Tibial nerve (tissue), 4 donors: ENCODE measurements at regions not wholly inside any gene's neighbourhood (a gene's known extent, or its start where the extent isn't known, plus 50 kb on each side); places are given as distances from the start of the nearest gene placed in this dataset.

Experiments used
- DNase-seq, 2 donors: peaks; one replicate each; pipeline ENCODE4 v3.0.0-alpha.2; 2019; ENCODE audit warnings: low spot score in 2 of 2
- H3K27ac ChIP-seq, 4 donors: fragments of 200-600 bp; sonication (generic) in 3 of 4; one replicate each; pipeline ENCODE4 v1.5.1; 2017 to 2019; ENCODE audit warnings: mild to moderate bottlenecking in 1 of 4
- H3K27me3 ChIP-seq, 2 donors: fragments of 200-600 bp; sonication (generic) in 1 of 2; one replicate each; pipeline versions ENCODE4 v1.5.1 to v1.6.0; 2017 to 2019
- H3K36me3 ChIP-seq, 3 donors: fragments of 200-600 bp; sonication (generic); one replicate each; pipeline ENCODE4 v1.5.1; 2018 to 2019
- H3K4me1 ChIP-seq, 4 donors: fragments of 200-600 bp; sonication (generic) in 3 of 4; one replicate each; pipeline ENCODE4 v1.5.1; 2017 to 2019
- H3K4me3 ChIP-seq, 4 donors: fragments of 200-600 bp; sonication (generic) in 3 of 4; one replicate each; pipeline ENCODE4 v1.5.1; 2017 to 2019; ENCODE audit warnings: mild to moderate bottlenecking in 1 of 4, moderate library complexity in 1 of 4
- H3K9me3 ChIP-seq, 4 donors: fragments of 200-600 bp; sonication (generic) in 3 of 4; one replicate each; pipeline ENCODE4 v1.5.1; 2017 to 2019
- CTCF ChIP-seq, 5 experiments: fragments of 200-600 bp in 3 of 5; fragments of 450-650 bp in 2 of 5; sonication (generic) in 3 of 5; IDR thresholded peaks; one replicate each; pipeline ENCODE4 v1.5.1; 2016 to 2019; ENCODE audit warnings: antibody characterized with exemption in 5 of 5, mild to moderate bottlenecking in 3 of 5, moderate library complexity in 2 of 5
- EP300 ChIP-seq, 2 donors: sonication (generic); formaldehyde crosslinking; IDR thresholded peaks; one replicate each; pipeline ENCODE4 v1.6.1; 2017; ENCODE audit warnings: antibody characterized with exemption in 2 of 2, mild to moderate bottlenecking in 1 of 2
- POLR2A ChIP-seq, 2 donors: fragments of 450-650 bp; IDR thresholded peaks; one replicate each; pipeline ENCODE4 v1.6.1; 2017; ENCODE audit warnings: antibody characterized with exemption in 2 of 2, mild to moderate bottlenecking in 2 of 2, moderate library complexity in 2 of 2
- WGBS, 2 donors: methylation state at CpG; one replicate each; pipeline ENCODE4 v1.1.5; 2018; 5-methylcytosine and 5-hydroxymethylcytosine counted together

GRCh38 chr3:163821841-163822240 lies 1256.5 kb downstream of the SI start:
- H3K36me3 ChIP-seq = no peaks in the 10 kb centered on the region
- H3K27me3 ChIP-seq = no peaks in the 10 kb centered on the region
- H3K27ac ChIP-seq = no peak overlapping the region
- H3K4me3 ChIP-seq = no peak overlapping the region
- TF ChIP-seq CTCF (IDR thresholded peaks at IDR 0.05) (no peak), POLR2A (IDR thresholded peaks at IDR 0.05) (no peak), EP300 (IDR thresholded peaks at IDR 0.05) (no peak)
- no peak for DNase-seq
- H3K9me3 ChIP-seq = no peaks in the 10 kb centered on the region
- no peaks in the 10 kb centered on the region for H3K4me1 ChIP-seq
- WGBS, 2 donors = 85 to 91% methylated on average over 1 of the region's 1 CpG

GRCh38 chr3:163817015-163817414 lies 1261.3 kb downstream of the SI start:
- Histone ChIP-seq H3K36me3 (no peaks in the 10 kb centered on the region), H3K4me3 (no peak overlapping the region), H3K9me3 (no peaks in the 10 kb centered on the region), H3K27ac (no peak overlapping the region), H3K27me3 (no peaks in the 10 kb centered on the region), H3K4me1 (no peaks in the 10 kb centered on the region)
- WGBS, 2 donors = 90 to 93% methylated on average over 6 of the region's 6 CpGs
- TF ChIP-seq CTCF (IDR thresholded peaks at IDR 0.05) (no peak), EP300 (IDR thresholded peaks at IDR 0.05) (no peak)
- DNase-seq = no peak

- Histone ChIP-seq H3K4me1 (no peaks in the 10 kb centered on the region), H3K27me3 (no peaks in the 10 kb centered on the region), H3K9me3 (no peaks in the 10 kb centered on the region), H3K27ac (no peak overlapping the region), H3K36me3 (no peaks in the 10 kb centered on the region), H3K4me3 (no peak overlapping the region)
- DNase-seq = no peak
- TF ChIP-seq POLR2A (IDR thresholded peaks at IDR 0.05) (no peak), EP300 (IDR thresholded peaks at IDR 0.05) (no peak), CTCF (IDR thresholded peaks at IDR 0.05) (no peak)
Measured at GRCh38 chr3:163813935-163814334, 1264.4 kb downstream of the SI start.

GRCh38 chr3:163812006-163812405 lies 1266.3 kb downstream of the SI start:
- H3K4me3 ChIP-seq = no peak overlapping the region
- no peak overlapping the region for H3K27ac ChIP-seq
- 48 to 50% methylated on average over 3 of the region's 3 CpGs for WGBS, 2 donors
- no peaks in the 10 kb centered on the region for H3K27me3 ChIP-seq
- no peaks in the 10 kb centered on the region for H3K9me3 ChIP-seq
- no peaks in the 10 kb centered on the region for H3K36me3 ChIP-seq
- TF ChIP-seq EP300 (IDR thresholded peaks at IDR 0.05) = no peak
- no peak for TF ChIP-seq CTCF (IDR thresholded peaks at IDR 0.05)
- no peak for TF ChIP-seq POLR2A (IDR thresholded peaks at IDR 0.05)
- H3K4me1 ChIP-seq = no peaks in the 10 kb centered on the region
- no peak for DNase-seq

GRCh38 chr3:163809540-163809993 lies 1268.7 kb downstream of the SI start:
- TF ChIP-seq EP300 (IDR thresholded peaks at IDR 0.05) (no peak), POLR2A (IDR thresholded peaks at IDR 0.05) (no peak), CTCF (IDR thresholded peaks at IDR 0.05) (no peak)
- no peak overlapping the region for H3K4me3 ChIP-seq
- H3K27ac ChIP-seq = no peak overlapping the region
- 61 to 76% methylated on average over 4 of the region's 4 CpGs for WGBS, 2 donors
- H3K36me3 ChIP-seq = no peaks in the 10 kb centered on the region
- no peaks in the 10 kb centered on the region for H3K27me3 ChIP-seq
- DNase-seq = no peak
- H3K9me3 ChIP-seq = no peaks in the 10 kb centered on the region
- no peaks in the 10 kb centered on the region for H3K4me1 ChIP-seq
